NB4 (cell line): ENCODE measurements at regions not wholly inside any gene's neighbourhood (a gene's known extent, or its start where the extent isn't known, plus 50 kb on each side); places are given as distances from the start of the nearest gene placed in this dataset.

Experiments
- CTCF ChIP-seq: IDR thresholded peaks from one replicate; pipeline ENCODE4 v1.5.1; 2012; ENCODE audit warnings: low read depth, low read length
- MAX ChIP-seq: IDR thresholded peaks from 2 replicates; pipeline ENCODE4 v1.6.1; 2011; ENCODE audit warnings: low read depth, low read length
- MYC ChIP-seq: IDR thresholded peaks from 2 replicates; pipeline ENCODE4 v1.6.1; 2011; ENCODE audit warnings: low read depth, low read length
- POLR2A ChIP-seq: IDR thresholded peaks from 2 replicates; pipeline ENCODE4 v1.6.1; 2011; ENCODE audit warnings: mild to moderate bottlenecking; ENCODE audit not compliant: insufficient read length; ENCODE audit errors: extremely low read depth

DNA sequence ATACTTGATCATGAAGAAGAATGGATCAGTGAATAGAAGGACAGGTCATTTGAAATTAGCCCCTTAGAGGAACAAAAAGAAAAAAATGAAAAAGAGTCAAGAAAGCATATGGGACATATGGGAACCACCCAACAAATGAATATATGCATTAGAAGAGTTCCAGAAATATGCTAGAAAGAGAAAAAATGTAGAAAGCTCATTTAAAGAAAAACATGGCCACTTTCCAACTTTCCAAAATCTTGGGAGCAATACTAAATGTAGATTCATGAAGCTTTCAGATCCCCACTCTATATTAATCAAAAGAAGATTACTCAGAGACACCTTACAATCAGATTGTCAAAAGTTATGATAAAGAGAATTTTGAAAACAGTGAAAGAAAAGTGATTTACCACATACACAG, 334.8 kb upstream of the NMUR2 start:
- TF ChIP-seq CTCF (no peak), POLR2A (no peak), MAX (no peak), MYC (no peak)
